ENCODE measurements at regions not wholly inside any gene's neighbourhood (a gene's known extent, or its start where the extent isn't known, plus 50 kb on each side); places are given as distances from the start of the nearest gene placed in this dataset.
"Not testable (repeated sequence)": the region's sequence is repeated elsewhere in the genome, so short reads cannot be mapped to it uniquely, and the experiment has no call there.

DNA sequence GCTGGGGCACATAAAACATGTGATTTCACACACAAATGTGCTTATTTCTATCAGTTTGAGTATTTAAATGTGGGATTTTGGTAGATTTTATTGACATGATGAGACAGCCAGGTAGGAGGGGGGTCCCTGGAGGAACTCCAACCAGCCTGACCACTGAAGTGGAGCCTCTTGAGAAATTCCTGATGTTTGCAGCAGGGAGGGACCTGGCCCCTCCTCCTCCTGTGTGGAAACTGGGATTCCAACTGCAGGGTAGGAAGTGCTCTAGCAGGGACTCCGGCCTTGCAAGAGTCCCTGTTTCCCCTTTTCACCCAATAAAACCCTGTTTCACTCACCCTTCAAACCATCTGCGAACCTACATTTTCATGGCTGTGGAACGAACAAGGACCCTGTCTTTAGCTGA is 2224.0 kb upstream of the AGA start:
- Mint-ChIP-seq H3K4me1 (ENCODE audit: low read depth, unreplicated experiment) (peaks cover 6% of the 10 kb centered on the region), H3K9me3 (ENCODE audit: unreplicated experiment) (no peaks in the 10 kb centered on the region), H3K4me3 (ENCODE audit: unreplicated experiment) (no peak overlapping the region), H3K27ac (ENCODE audit: unreplicated experiment) (no peak overlapping the region), H3K36me3 (ENCODE audit: low read depth, unreplicated experiment) (no peaks in the 10 kb centered on the region), H3K27me3 (ENCODE audit: low read depth, unreplicated experiment) (no peaks in the 10 kb centered on the region)
- no peak overlapping the region for H3K4me3 ChIP-seq (ENCODE audit: insufficient read depth, low read depth, low read length)
- no peaks in the 10 kb centered on the region for H3K36me3 ChIP-seq (ENCODE audit: insufficient read depth, low read length)
- no peak overlapping the region for H2AFZ ChIP-seq (ENCODE audit: low read depth, low read length)
- no peaks in the 10 kb centered on the region for H3K79me2 ChIP-seq (ENCODE audit: insufficient read depth, low read length)
- H4K20me1 ChIP-seq (ENCODE audit: insufficient read depth, low read length): no peaks in the 10 kb centered on the region
- no peaks in the 10 kb centered on the region for H3K9me3 ChIP-seq (ENCODE audit: insufficient read depth, low read depth, low read length)
- H3K4me2 ChIP-seq (ENCODE audit: low read length): no peak overlapping the region
- TF ChIP-seq, protein P1, sequence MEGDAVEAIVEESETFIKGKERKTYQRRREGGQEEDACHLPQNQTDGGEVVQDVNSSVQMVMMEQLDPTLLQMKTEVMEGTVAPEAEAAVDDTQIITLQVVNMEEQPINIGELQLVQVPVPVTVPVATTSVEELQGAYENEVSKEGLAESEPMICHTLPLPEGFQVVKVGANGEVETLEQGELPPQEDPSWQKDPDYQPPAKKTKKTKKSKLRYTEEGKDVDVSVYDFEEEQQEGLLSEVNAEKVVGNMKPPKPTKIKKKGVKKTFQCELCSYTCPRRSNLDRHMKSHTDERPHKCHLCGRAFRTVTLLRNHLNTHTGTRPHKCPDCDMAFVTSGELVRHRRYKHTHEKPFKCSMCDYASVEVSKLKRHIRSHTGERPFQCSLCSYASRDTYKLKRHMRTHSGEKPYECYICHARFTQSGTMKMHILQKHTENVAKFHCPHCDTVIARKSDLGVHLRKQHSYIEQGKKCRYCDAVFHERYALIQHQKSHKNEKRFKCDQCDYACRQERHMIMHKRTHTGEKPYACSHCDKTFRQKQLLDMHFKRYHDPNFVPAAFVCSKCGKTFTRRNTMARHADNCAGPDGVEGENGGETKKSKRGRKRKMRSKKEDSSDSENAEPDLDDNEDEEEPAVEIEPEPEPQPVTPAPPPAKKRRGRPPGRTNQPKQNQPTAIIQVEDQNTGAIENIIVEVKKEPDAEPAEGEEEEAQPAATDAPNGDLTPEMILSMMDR (IDR thresholded peaks at IDR 0.05; ENCODE audit: insufficient read depth, low read depth, low read length): no peak
- TF ChIP-seq EZH2 (IDR thresholded peaks at IDR 0.05; ENCODE audit: insufficient read depth, low read length): no peak
- no peaks in the 10 kb centered on the region for H3K4me1 ChIP-seq (ENCODE audit: insufficient read depth, low read length)
- no peak overlapping the region for H3K9ac ChIP-seq (ENCODE audit: low read length)
- DNase-seq (ENCODE audit: low read depth) (no peak), FAIRE-seq (no peak)
- no peaks in the 10 kb centered on the region for H3K27me3 ChIP-seq (ENCODE audit: insufficient read depth, low read length)
- no peak overlapping the region for H3K27ac ChIP-seq (ENCODE audit: low read depth, low read length)

DNA sequence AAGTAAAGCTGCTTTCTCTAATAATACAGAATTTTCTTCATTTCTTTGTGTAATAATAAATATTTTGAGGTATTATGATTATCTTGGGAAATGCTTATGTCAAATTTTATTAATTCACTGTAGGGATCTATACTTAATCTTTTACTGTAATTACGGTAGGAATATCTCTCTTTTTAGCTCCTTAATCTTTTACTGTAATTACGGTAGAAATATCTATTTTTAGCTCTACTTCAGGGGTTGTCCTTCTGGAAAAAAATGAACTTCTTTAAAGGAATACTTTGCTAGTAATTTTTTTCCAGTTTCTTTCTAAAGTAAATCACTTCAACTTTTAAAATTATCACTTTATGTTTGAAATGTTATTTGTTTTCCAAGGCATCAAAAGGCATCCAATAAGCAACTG is 2229.4 kb upstream of the AGA start:
- Mint-ChIP-seq H3K4me3 (ENCODE audit: unreplicated experiment) (no peak overlapping the region), H3K27ac (ENCODE audit: unreplicated experiment) (no peak overlapping the region), H3K9me3 (ENCODE audit: unreplicated experiment) (peaks cover 9% of the 10 kb centered on the region), H3K36me3 (ENCODE audit: low read depth, unreplicated experiment) (no peaks in the 10 kb centered on the region), H3K4me1 (ENCODE audit: low read depth, unreplicated experiment) (no peaks in the 10 kb centered on the region), H3K27me3 (ENCODE audit: low read depth, unreplicated experiment) (no peaks in the 10 kb centered on the region)
- H3K36me3 ChIP-seq (ENCODE audit: insufficient read depth, low read length): no peaks in the 10 kb centered on the region
- TF ChIP-seq, protein P1 (IDR thresholded peaks at IDR 0.05; ENCODE audit: insufficient read depth, low read depth, low read length): no peak
- TF ChIP-seq EZH2 (IDR thresholded peaks at IDR 0.05; ENCODE audit: insufficient read depth, low read length): no peak
- H3K27ac ChIP-seq (ENCODE audit: low read depth, low read length): no peak overlapping the region
- H2AFZ ChIP-seq (ENCODE audit: low read depth, low read length): no peak overlapping the region
- DNase-seq (ENCODE audit: low read depth) (no peak), FAIRE-seq (no peak)
- no peaks in the 10 kb centered on the region for H4K20me1 ChIP-seq (ENCODE audit: insufficient read depth, low read length)
- H3K9ac ChIP-seq (ENCODE audit: low read length): no peak overlapping the region
- no peak overlapping the region for H3K4me3 ChIP-seq (ENCODE audit: insufficient read depth, low read depth, low read length)
- H3K9me3 ChIP-seq (ENCODE audit: insufficient read depth, low read depth, low read length): no peaks in the 10 kb centered on the region
- H3K4me1 ChIP-seq (ENCODE audit: insufficient read depth, low read length): no peaks in the 10 kb centered on the region
- no peak overlapping the region for H3K4me2 ChIP-seq (ENCODE audit: low read length)
- no peaks in the 10 kb centered on the region for H3K27me3 ChIP-seq (ENCODE audit: insufficient read depth, low read length)
- H3K79me2 ChIP-seq (ENCODE audit: insufficient read depth, low read length): no peaks in the 10 kb centered on the region

DNA sequence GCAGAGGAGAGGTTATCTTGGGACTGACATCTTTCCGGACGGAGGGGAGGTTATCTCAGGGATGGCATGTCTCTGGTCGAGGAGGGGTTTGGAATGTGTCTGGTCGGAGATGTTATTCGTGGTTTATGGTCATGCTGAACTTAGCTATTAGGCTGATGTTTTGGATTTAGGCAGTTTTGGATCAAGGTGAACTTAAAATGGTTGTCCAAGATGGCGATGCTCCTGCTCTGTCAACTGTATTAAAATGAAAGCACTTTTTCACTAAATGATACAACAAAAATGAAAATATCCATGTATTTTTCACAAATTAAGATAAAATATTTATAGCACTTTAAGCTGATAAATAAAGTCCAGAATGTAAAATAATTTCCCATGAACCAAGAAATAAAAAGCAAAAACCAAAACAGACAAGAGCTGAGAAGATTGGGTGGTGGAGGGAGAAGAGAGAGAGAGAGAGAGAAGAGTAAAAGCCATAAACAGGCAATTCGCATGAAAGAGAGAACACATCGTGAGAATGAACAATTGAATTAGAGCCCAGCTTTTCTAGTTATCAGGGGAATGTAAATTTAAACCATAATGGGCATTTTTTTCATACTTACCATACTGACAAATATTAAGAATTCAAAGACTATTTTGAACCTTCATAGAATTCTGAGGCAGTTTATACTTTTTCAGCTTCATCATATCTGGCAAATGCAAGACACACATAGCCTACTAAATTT is 2236.0 kb upstream of the AGA start:
- Mint-ChIP-seq H3K9me3 (ENCODE audit: unreplicated experiment) (peaks cover 15% of the 10 kb centered on the region), H3K27ac (ENCODE audit: unreplicated experiment) (peak overlapping the region; percentile 35), H3K36me3 (ENCODE audit: low read depth, unreplicated experiment) (no peaks in the 10 kb centered on the region), H3K4me1 (ENCODE audit: low read depth, unreplicated experiment) (peaks cover 6% of the 10 kb centered on the region), H3K27me3 (ENCODE audit: low read depth, unreplicated experiment) (no peaks in the 10 kb centered on the region), H3K4me3 (ENCODE audit: unreplicated experiment) (peak overlapping the region; percentile 10)
- no peaks in the 10 kb centered on the region for H3K9me3 ChIP-seq (ENCODE audit: insufficient read depth, low read depth, low read length)
- H3K27ac ChIP-seq (ENCODE audit: low read depth, low read length): no peak overlapping the region
- no peaks in the 10 kb centered on the region for H3K4me1 ChIP-seq (ENCODE audit: insufficient read depth, low read length)
- no peak overlapping the region for H3K9ac ChIP-seq (ENCODE audit: low read length)
- H3K79me2 ChIP-seq (ENCODE audit: insufficient read depth, low read length): no peaks in the 10 kb centered on the region
- TF ChIP-seq, protein P1 (IDR thresholded peaks at IDR 0.05; ENCODE audit: insufficient read depth, low read depth, low read length): no peak
- no peak for TF ChIP-seq EZH2 (IDR thresholded peaks at IDR 0.05; ENCODE audit: insufficient read depth, low read length)
- H3K4me3 ChIP-seq (ENCODE audit: insufficient read depth, low read depth, low read length): no peak overlapping the region
- H3K4me2 ChIP-seq (ENCODE audit: low read length): no peak overlapping the region
- H3K27me3 ChIP-seq (ENCODE audit: insufficient read depth, low read length): no peaks in the 10 kb centered on the region
- no peaks in the 10 kb centered on the region for H3K36me3 ChIP-seq (ENCODE audit: insufficient read depth, low read length)
- no peaks in the 10 kb centered on the region for H4K20me1 ChIP-seq (ENCODE audit: insufficient read depth, low read length)
- FAIRE-seq (no peak), DNase-seq (ENCODE audit: low read depth) (peak; percentile 60)
- no peak overlapping the region for H2AFZ ChIP-seq (ENCODE audit: low read depth, low read length)

DNA sequence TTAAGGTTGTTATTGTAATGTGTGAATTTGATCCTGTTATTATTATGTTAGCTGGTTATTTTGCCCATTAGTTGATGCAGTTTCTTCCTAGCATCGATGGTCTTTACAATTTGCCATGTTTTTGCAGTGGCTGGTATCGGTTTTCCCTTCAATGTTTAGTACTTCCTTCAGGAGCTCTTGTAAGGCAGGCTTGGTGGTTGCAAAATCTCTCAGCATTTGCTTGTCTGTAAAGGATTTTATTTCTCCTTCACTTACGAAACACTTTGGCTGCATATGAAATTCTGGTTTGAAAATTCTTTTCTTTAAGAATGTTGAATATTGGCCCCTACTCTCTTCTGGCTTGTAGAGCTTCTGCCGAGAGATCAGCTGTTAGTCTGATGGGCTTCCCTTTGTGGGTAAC is 2241.4 kb upstream of the AGA start:
- not testable (repeated sequence) for H3K4me3 Mint-ChIP-seq (ENCODE audit: unreplicated experiment); H3K27ac ChIP-seq (ENCODE audit: low read depth, low read length); H3K9me3 Mint-ChIP-seq (ENCODE audit: unreplicated experiment); H3K4me3 ChIP-seq (ENCODE audit: insufficient read depth, low read depth, low read length); H3K9ac ChIP-seq (ENCODE audit: low read length); H3K36me3 Mint-ChIP-seq (ENCODE audit: low read depth, unreplicated experiment); H3K4me2 ChIP-seq (ENCODE audit: low read length); H4K20me1 ChIP-seq (ENCODE audit: insufficient read depth, low read length); H3K27me3 Mint-ChIP-seq (ENCODE audit: low read depth, unreplicated experiment); H3K79me2 ChIP-seq (ENCODE audit: insufficient read depth, low read length); H3K27me3 ChIP-seq (ENCODE audit: insufficient read depth, low read length); H3K4me1 ChIP-seq (ENCODE audit: insufficient read depth, low read length); H3K4me1 Mint-ChIP-seq (ENCODE audit: low read depth, unreplicated experiment); FAIRE-seq; H3K36me3 ChIP-seq (ENCODE audit: insufficient read depth, low read length); DNase-seq (ENCODE audit: low read depth); H2AFZ ChIP-seq (ENCODE audit: low read depth, low read length); H3K9me3 ChIP-seq (ENCODE audit: insufficient read depth, low read depth, low read length)
- peak overlapping the region; percentile 4 for H3K27ac Mint-ChIP-seq (ENCODE audit: unreplicated experiment)
